NCI-H82 (cell line): ENCODE measurements at regions not wholly inside any gene's neighbourhood (a gene's known extent, or its start where the extent isn't known, plus 50 kb on each side); places are given as distances from the start of the nearest gene placed in this dataset.
"Not testable (repeated sequence)": the region's sequence is repeated elsewhere in the genome, so short reads cannot be mapped to it uniquely, and the experiment has no call there.

Experiments
- DNase-seq: peaks from one replicate; lab custom pipeline; 2025; lab: John Stamatoyannopoulos, UW

GRCh38 chr6:4256969-4257368, 121.6 kb upstream of the ECI2 start:
- no peak for DNase-seq

- no peak for DNase-seq
Measured at GRCh38 chr6:4253604-4254231, 118.3 kb upstream of the ECI2 start.

- not testable (repeated sequence) for DNase-seq
Measured at GRCh38 chr6:4252445-4252844, 117.1 kb upstream of the ECI2 start.

GRCh38 chr6:4250645-4251044, 115.3 kb upstream of the ECI2 start:
- DNase-seq = no peak

- not testable (repeated sequence) for DNase-seq
Measured at GRCh38 chr6:4243832-4244231, 108.5 kb upstream of the ECI2 start.

GRCh38 chr6:4243237-4243636, 107.9 kb upstream of the ECI2 start:
- DNase-seq = no peak

- DNase-seq = no peak
Measured at GRCh38 chr6:4242601-4243000, 107.2 kb upstream of the ECI2 start.

- no peak for DNase-seq
Measured at GRCh38 chr6:4240148-4240547, 104.8 kb upstream of the ECI2 start.

- peak; percentile 16 for DNase-seq
Measured at GRCh38 chr6:4225161-4225872, 89.9 kb upstream of the ECI2 start.

GRCh38 chr6:4224067-4224978, 88.9 kb upstream of the ECI2 start:
- peak; percentile 64 for DNase-seq

- DNase-seq = no peak
Measured at GRCh38 chr6:4220558-4220957, 85.2 kb upstream of the ECI2 start.

- not testable (repeated sequence) for DNase-seq
Measured at GRCh38 chr6:4218619-4219317, 83.4 kb upstream of the ECI2 start.

- no peak for DNase-seq
Measured at GRCh38 chr6:4212588-4212987, 77.2 kb upstream of the ECI2 start.

- peak; percentile 81 for DNase-seq
Measured at GRCh38 chr6:4210629-4211419, 75.4 kb upstream of the ECI2 start.

- DNase-seq = no peak
Measured at GRCh38 chr6:4209196-4209595, 73.8 kb upstream of the ECI2 start.

GRCh38 chr6:4208158-4208557, 72.8 kb upstream of the ECI2 start:
- peak; percentile 21 for DNase-seq

GRCh38 chr6:4203642-4204417, 68.5 kb upstream of the ECI2 start:
- not testable (repeated sequence) for DNase-seq

GRCh38 chr6:4192627-4193026, 57.3 kb upstream of the ECI2 start:
- DNase-seq = no peak

GRCh38 chr6:4192173-4192572, 56.8 kb upstream of the ECI2 start:
- DNase-seq = no peak

- no peak for DNase-seq
Measured at GRCh38 chr6:4191271-4191721, 55.9 kb upstream of the ECI2 start.
